Lower lobe of right lung (tissue), 2 donors: ENCODE measurements at regions not wholly inside any gene's neighbourhood (a gene's known extent, or its start where the extent isn't known, plus 50 kb on each side); places are given as distances from the start of the nearest gene placed in this dataset.

ENCODE experiments used
- ATAC-seq, 2 donors: fragments of 200-7000 bp; cut with Tn5 transposase; one replicate each; pipeline ENCODE4 v1.9.1; 2020 to 2022; ENCODE audit warnings: mild to moderate bottlenecking in 2 of 2, moderate library complexity in 2 of 2
- DNase-seq: peaks from one replicate; pipeline ENCODE4 v3.0.0-alpha.2; 2020
- H3K27ac ChIP-seq: fragments of 200-600 bp; one replicate; pipeline ENCODE4 v1.8.0; 2022
- H3K27me3 ChIP-seq: fragments of 200-600 bp; one replicate; pipeline ENCODE4 v1.8.0; 2022; ENCODE audit warnings: low read depth
- H3K36me3 ChIP-seq: fragments of 200-600 bp; one replicate; pipeline ENCODE4 v1.8.0; 2022; ENCODE audit warnings: mild to moderate bottlenecking
- H3K4me1 ChIP-seq: fragments of 200-600 bp; one replicate; pipeline ENCODE4 v1.8.0; 2022
- H3K4me3 ChIP-seq: fragments of 200-600 bp; one replicate; pipeline ENCODE4 v1.8.0; 2022; ENCODE audit warnings: mild to moderate bottlenecking
- H3K9me3 ChIP-seq: fragments of 200-600 bp; one replicate; pipeline ENCODE4 v1.8.0; 2022
- CTCF ChIP-seq: fragments of 200-600 bp; IDR thresholded peaks from one replicate; pipeline ENCODE4 v1.8.0; 2022; ENCODE audit warnings: antibody characterized with exemption, mild to moderate bottlenecking
- intact Hi-C: fragments of 100-400 bp; cut with DNase I; formaldehyde crosslinking; loops from one replicate; pipeline ENCODE4 v1.11.0; 2022
- donor health status: DM: no; HTN: yes; CAD: no; lungs with severe emphysema.

GRCh38 chr2:206875701-206876100 lies 63.6 kb upstream of the CPO start:
- DNase-seq: no peak
- intact Hi-C loops: no loop called here
- Histone ChIP-seq H3K36me3 (no peaks in the 10 kb centered on the region), H3K27ac (no peak overlapping the region), H3K9me3 (no peaks in the 10 kb centered on the region), H3K4me1 (no peaks in the 10 kb centered on the region), H3K27me3 (no peaks in the 10 kb centered on the region), H3K4me3 (no peak overlapping the region)
- TF ChIP-seq CTCF: no peak
- ATAC-seq: no peak

DNA sequence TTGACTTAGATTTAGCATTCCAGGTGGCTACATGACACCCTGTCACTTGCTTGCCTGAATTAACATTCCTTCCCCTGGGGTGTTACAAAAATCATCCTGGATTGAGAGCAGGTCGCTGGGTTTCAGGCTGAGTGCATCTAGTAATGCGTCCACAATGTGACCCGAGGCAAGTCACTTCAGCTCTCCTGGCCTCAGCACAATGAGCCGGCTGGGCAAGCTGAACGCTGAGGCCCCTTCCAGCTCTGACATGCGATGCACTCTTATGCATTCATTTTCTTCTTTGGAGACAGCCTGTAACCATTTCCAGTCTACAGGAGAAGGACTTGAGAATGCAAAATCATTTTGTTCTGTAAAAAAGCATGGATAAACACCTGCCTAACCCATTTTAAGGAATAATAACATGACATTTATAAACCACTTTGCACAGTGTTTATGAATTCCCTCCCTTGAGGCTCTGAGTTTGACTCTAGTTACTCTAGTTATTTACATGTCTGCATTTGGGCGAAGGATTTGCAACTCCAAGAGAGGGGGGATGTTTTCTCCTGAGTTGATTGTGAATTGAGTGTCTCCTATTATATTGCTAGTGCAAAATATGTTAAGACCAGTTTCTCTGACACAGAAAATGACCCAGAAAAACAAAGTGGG lies 63.0 kb upstream of the CPO start:
- Histone ChIP-seq H3K27ac (no peak overlapping the region), H3K4me1 (no peaks in the 10 kb centered on the region), H3K9me3 (no peaks in the 10 kb centered on the region), H3K27me3 (no peaks in the 10 kb centered on the region), H3K36me3 (no peaks in the 10 kb centered on the region), H3K4me3 (no peak overlapping the region)
- ATAC-seq: no peak
- DNase-seq: no peak
- intact Hi-C loops: no loop called here
- no peak for TF ChIP-seq CTCF

- no peaks in the 10 kb centered on the region for H3K27me3 ChIP-seq
- DNase-seq (no peak), ATAC-seq (peak; percentile 32 to 42)
- H3K27ac ChIP-seq: no peak overlapping the region
- H3K4me3 ChIP-seq: no peak overlapping the region
- intact Hi-C loops: no loop called here
- no peaks in the 10 kb centered on the region for H3K4me1 ChIP-seq
- no peaks in the 10 kb centered on the region for H3K36me3 ChIP-seq
- no peak for TF ChIP-seq CTCF
- H3K9me3 ChIP-seq: no peaks in the 10 kb centered on the region
These were observed 57.5 kb upstream of the CPO start for GRCh38 chr2:206881708-206882410.

DNA sequence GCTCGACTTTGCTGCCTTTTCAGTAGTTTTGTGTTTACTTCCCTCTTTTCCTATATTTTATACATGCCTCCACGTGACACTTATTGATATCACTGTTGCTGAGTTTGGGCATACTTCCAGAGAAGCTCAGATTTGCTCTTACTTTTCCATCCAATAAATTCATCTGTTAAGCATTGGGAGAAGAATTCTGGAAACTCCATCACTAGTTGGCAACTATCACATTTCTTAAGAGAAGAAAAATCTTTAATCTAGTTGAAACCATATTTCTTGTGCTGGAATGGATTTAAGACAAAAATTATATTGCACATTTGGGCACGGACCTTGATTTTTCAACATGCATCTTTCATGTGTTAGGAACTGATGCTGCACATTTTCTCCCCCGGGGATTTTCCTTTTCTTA lies 52.6 kb upstream of the CPO start:
- intact Hi-C loops: no loop called here

DNA sequence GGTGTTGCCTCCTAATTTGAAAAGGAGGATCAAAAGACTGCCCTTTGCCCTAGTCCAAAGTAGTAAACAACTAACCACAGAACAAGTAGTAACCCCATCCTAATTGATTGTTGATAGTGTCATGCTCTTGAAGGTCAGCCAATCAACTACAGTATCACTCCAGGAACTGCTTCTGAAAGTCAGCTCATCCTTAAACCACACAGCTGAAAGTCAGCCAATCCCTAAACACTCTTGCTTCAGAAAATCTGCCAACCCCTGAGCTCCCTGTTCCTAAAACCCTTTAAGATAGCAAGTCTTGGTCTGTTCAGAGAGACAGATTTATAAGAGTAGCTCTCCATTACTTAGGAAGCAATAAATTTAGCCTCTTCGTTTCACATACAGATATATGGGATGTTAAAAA lies 51.6 kb upstream of the CPO start:
- intact Hi-C loops: no loop called here
- H3K4me3 ChIP-seq: no peak overlapping the region
- no peaks in the 10 kb centered on the region for H3K36me3 ChIP-seq
- no peaks in the 10 kb centered on the region for H3K4me1 ChIP-seq
- H3K27ac ChIP-seq: no peak overlapping the region
- no peaks in the 10 kb centered on the region for H3K27me3 ChIP-seq
- no peak for DNase-seq
- no peak for TF ChIP-seq CTCF
- no peaks in the 10 kb centered on the region for H3K9me3 ChIP-seq
- no peak for ATAC-seq

More for the DNA sequence above, 52.6 kb upstream of the CPO start:
- no peak overlapping the region for H3K4me3 ChIP-seq
- TF ChIP-seq CTCF: no peak
- H3K27me3 ChIP-seq: no peaks in the 10 kb centered on the region
- H3K9me3 ChIP-seq: no peaks in the 10 kb centered on the region
- ATAC-seq (no peak), DNase-seq (no peak)
- no peak overlapping the region for H3K27ac ChIP-seq
- no peaks in the 10 kb centered on the region for H3K36me3 ChIP-seq
- H3K4me1 ChIP-seq: no peaks in the 10 kb centered on the region
